ENCODE measurements at regions not wholly inside any gene's neighbourhood (a gene's known extent, or its start where the extent isn't known, plus 50 kb on each side); places are given as distances from the start of the nearest gene placed in this dataset.

DNA sequence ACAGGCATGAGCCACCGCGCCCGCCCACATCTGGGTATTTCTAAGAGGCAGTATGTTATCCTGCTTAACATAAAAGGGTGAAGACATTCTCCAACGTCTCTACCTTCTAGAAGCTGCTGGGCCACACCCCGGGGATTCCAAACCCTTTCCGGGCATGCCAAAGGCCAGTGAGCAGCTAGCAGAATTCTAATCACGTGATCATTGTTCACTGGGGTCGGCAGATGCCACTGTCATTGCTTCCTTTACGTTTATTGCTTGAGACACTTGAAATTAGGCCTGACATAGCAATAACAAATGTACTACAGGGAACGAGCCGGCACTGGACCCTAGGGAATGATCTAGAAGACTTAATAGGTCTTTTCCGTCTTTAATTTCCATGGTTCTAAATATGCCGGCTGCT is 141.2 kb upstream of the ZFHX3 start:
- Histone ChIP-seq H3K27ac (ENCODE audit: low read length) (no peak overlapping the region), H3K9ac (ENCODE audit: low read length) (no peak overlapping the region), H3K9me3 (ENCODE audit: control insufficient read depth, low read depth, low read length) (no peaks in the 10 kb centered on the region), H3K36me3 (ENCODE audit: control insufficient read depth, low read depth, low read length) (no peaks in the 10 kb centered on the region), H3K27me3 (ENCODE audit: control insufficient read depth, insufficient read depth, low read length) (peaks cover 11% of the 10 kb centered on the region), H3K4me3 (ENCODE audit: low read length) (no peak overlapping the region), H3K4me1 (ENCODE audit: control insufficient read depth, low read depth, low read length) (no peaks in the 10 kb centered on the region)

DNA sequence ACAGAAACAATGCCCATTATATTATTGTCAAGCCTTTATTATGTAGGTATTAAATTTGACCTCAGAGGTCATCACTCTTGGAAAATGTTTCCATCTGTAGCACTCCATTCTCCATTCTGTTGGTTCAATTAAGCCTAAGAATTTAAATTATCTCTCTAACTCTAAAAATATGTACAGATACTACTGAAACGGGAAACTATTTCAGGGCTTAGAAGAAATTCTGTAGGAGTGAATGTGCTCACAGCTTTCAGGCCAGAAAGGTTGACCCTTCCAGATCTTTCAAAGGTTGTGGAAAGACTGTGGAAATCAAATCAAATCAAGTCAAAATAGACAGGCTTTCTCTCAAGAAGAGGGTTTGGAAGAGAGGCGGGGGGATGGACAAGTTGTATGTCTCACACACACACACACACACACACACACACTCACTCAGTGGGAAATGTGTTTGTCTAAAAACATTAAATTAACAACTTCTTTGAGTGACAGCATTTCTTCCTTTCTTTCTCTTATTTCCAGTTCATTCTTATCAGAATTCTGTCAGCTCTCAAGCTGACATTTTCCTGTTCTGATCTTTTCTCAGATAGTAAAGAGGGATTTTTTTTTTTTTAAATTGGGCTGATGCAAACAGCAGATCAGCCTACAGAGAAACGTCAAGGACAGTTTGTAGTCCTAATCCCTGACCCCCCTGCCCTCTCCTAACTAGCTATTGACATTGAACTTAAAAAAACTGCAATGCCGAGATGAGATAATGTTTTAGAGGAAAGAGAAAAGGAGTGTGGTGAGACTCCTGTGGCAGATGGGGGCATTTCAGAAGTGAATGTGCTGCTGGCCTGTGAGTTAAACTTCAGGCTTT is 139.0 kb upstream of the ZFHX3 start:
- Histone ChIP-seq H3K27me3 (ENCODE audit: control insufficient read depth, insufficient read depth, low read length) (peaks cover 4% of the 10 kb centered on the region), H3K4me1 (ENCODE audit: control insufficient read depth, low read depth, low read length) (no peaks in the 10 kb centered on the region), H3K36me3 (ENCODE audit: control insufficient read depth, low read depth, low read length) (no peaks in the 10 kb centered on the region), H3K27ac (ENCODE audit: low read length) (no peak overlapping the region), H3K9me3 (ENCODE audit: control insufficient read depth, low read depth, low read length) (no peaks in the 10 kb centered on the region), H3K4me3 (ENCODE audit: low read length) (no peak overlapping the region), H3K9ac (ENCODE audit: low read length) (no peak overlapping the region)

DNA sequence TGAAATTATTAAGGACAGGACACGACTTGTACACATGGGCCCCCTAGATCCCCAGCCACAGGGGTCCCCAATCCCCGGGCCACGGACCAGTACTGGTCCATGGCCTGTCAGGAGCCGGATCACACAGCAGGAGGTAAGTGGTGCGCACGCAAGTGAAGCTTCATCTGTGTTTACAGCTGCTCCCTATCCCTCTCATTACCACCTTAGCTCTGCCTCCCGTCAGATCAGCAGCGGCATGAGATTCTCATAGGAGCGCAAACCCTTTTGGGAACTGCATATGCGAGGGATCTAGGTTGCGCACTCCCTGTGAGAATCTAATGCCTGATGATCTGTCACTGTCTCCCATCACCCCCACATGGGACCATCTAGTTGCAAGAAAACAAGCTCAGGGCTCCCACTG is 137.8 kb upstream of the ZFHX3 start:
- Histone ChIP-seq H3K4me1 (ENCODE audit: control insufficient read depth, low read depth, low read length) (no peaks in the 10 kb centered on the region), H3K9me3 (ENCODE audit: control insufficient read depth, low read depth, low read length) (no peaks in the 10 kb centered on the region), H3K27me3 (ENCODE audit: control insufficient read depth, insufficient read depth, low read length) (no peaks in the 10 kb centered on the region), H3K4me3 (ENCODE audit: low read length) (no peak overlapping the region), H3K27ac (ENCODE audit: low read length) (no peak overlapping the region), H3K9ac (ENCODE audit: low read length) (no peak overlapping the region), H3K36me3 (ENCODE audit: control insufficient read depth, low read depth, low read length) (no peaks in the 10 kb centered on the region)

DNA sequence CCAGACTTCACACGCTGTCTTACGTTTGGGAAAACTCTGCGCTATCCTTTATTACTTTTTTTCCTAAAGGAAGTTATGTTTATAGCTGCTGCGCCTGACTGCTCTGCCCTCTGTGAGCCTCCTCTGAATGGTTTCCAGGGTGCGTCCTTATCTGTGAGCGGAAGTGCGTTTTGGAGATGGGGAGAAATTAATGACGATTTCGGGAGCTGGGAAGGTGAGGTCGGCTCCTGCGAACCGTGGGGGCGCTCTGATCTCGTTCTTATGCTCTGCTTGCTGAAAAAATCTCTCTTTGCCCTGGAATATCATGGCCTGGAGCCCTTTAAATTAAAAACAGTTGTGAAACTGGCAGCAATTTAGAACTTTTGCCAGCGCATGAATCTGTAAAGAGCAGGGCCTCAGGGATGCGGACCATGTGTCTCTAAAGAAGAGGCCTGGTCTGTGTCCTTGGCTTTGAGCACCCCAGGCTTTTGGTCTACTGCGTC is 135.7 kb upstream of the ZFHX3 start:
- no peaks in the 10 kb centered on the region for H3K36me3 ChIP-seq (ENCODE audit: control insufficient read depth, low read depth, low read length)
- no peak overlapping the region for H3K4me3 ChIP-seq (ENCODE audit: low read length)
- no peaks in the 10 kb centered on the region for H3K9me3 ChIP-seq (ENCODE audit: control insufficient read depth, low read depth, low read length)
- no peaks in the 10 kb centered on the region for H3K27me3 ChIP-seq (ENCODE audit: control insufficient read depth, insufficient read depth, low read length)
- no peak overlapping the region for H3K9ac ChIP-seq (ENCODE audit: low read length)
- H3K27ac ChIP-seq (ENCODE audit: low read length) = no peak overlapping the region
- H3K4me1 ChIP-seq (ENCODE audit: control insufficient read depth, low read depth, low read length) = no peaks in the 10 kb centered on the region

DNA sequence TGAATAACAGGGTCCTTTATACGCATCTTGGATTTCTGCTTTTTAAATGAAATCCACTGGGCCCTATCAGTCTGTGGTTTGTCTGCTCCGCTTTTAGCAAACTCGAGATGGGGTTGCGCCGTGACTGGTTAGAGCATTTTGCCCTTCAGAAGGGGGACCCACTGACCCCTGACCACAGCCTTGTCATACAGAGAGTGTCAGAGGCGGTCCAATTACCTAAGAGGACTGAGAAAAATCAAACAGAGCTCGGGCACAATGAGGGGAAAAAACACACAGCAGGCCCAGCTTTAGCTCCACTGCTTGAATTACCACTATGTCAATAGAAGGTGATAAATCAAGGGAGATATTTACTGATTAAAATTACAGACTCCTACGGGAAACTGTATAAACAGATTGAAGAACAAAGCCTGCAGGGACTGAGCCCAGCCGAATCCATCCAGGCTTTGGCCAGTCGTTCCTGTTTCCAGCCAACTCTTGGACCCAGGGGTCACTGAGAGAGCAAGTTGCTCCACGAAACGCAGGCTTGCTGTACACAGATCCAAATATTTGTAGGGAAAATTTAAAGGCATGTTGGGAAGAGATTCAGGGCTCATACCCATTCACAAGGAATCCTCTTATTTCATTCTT is 131.9 kb upstream of the ZFHX3 start:
- Histone ChIP-seq H3K36me3 (ENCODE audit: control insufficient read depth, low read depth, low read length) (no peaks in the 10 kb centered on the region), H3K9me3 (ENCODE audit: control insufficient read depth, low read depth, low read length) (no peaks in the 10 kb centered on the region), H3K4me1 (ENCODE audit: control insufficient read depth, low read depth, low read length) (no peaks in the 10 kb centered on the region), H3K4me3 (ENCODE audit: low read length) (no peak overlapping the region), H3K27ac (ENCODE audit: low read length) (no peak overlapping the region), H3K9ac (ENCODE audit: low read length) (no peak overlapping the region), H3K27me3 (ENCODE audit: control insufficient read depth, insufficient read depth, low read length) (no peaks in the 10 kb centered on the region)

DNA sequence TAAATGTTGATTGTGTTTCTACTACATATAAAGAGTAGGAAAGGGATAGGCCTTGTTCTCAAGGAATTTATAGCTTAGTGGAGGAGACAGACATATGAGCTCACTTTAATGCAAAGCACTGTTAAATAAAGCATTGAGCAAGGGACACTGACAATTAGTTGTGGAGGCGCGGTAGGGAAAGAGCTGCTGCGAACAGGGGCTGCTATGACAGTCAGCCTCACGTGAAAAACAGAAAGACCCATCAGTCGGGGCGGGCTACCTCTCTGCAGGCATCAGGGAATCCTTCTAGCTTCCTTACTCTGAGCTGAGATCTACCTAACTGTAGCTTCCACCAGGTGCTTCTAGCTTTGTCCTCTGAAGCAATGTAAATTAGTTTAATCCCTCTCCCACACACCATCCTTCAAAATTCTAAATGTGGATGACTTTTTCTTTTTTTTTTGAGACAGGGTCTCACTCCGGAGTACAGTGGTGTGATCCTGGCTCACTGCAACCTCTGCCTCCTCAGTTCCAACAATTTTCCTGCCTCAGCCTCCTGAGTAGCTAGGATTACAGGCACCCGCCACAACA is 129.9 kb upstream of the ZFHX3 start:
- H3K27me3 ChIP-seq (ENCODE audit: control insufficient read depth, insufficient read depth, low read length) = no peaks in the 10 kb centered on the region

DNA sequence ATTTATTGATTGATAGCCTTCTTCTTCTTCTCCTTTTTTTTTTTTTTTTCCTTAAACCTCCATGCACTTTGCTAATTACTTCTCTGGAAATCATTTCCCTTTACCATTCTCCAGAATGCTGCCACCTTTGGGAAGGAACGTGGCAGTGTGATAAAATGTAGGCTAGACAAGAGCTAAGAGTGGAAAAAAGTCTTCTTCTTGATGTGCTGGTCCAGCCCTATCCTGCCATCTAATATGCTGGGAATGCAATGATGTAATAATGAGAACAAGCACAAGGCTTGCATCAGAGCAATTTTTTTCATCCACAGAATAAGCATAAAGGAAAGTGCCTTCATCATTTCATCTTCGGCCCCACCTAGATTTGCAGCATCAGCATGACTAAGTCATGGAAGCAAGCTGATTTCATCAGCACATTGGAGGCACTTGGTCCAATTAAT is 128.7 kb upstream of the ZFHX3 start:
- Histone ChIP-seq H3K27ac (ENCODE audit: low read length) (no peak overlapping the region), H3K9me3 (ENCODE audit: control insufficient read depth, low read depth, low read length) (no peaks in the 10 kb centered on the region), H3K27me3 (ENCODE audit: control insufficient read depth, insufficient read depth, low read length) (no peaks in the 10 kb centered on the region), H3K36me3 (ENCODE audit: control insufficient read depth, low read depth, low read length) (no peaks in the 10 kb centered on the region), H3K4me3 (ENCODE audit: low read length) (no peak overlapping the region), H3K4me1 (ENCODE audit: control insufficient read depth, low read depth, low read length) (peaks cover 14% of the 10 kb centered on the region), H3K9ac (ENCODE audit: low read length) (no peak overlapping the region)

More for the DNA sequence above, 129.9 kb upstream of the ZFHX3 start:
- Histone ChIP-seq H3K9me3 (ENCODE audit: control insufficient read depth, low read depth, low read length) (no peaks in the 10 kb centered on the region), H3K27ac (ENCODE audit: low read length) (no peak overlapping the region), H3K4me3 (ENCODE audit: low read length) (no peak overlapping the region), H3K36me3 (ENCODE audit: control insufficient read depth, low read depth, low read length) (no peaks in the 10 kb centered on the region), H3K4me1 (ENCODE audit: control insufficient read depth, low read depth, low read length) (peaks cover 4% of the 10 kb centered on the region), H3K9ac (ENCODE audit: low read length) (no peak overlapping the region)

DNA sequence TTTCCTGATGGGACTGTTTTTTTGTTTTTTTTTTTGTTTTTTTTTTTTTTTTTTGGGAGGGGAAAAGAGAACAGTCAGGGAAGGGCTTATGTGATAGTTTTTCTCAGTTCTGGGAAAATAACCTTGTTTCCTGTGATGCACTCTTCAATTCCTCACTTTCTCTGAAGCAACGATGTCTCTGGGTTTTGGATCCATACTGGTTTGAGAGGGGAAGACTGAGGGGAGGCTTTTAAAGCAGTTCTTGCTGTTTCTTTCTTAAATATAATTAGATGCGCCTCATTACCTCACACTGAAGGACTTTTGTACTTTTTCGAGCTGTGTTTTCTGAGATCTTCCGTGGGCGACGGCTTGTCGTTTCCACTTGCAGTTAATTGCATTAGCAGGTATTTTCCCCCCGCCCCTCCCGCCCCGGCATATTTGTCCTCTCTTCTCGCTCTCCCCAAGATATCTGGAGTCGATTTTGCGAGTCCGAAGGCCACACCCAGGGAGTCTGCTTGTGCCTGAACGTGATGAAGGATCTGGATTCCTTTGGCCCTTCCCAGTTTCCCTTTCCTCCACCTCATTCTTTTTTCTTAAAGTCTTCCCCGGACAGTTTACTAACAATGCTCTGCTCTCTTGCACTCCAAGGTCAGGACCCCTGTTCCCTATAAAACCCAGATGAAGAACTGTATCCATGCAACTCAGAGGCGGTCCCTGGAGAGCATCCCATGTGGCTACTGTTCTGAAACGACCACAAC is 125.2 kb upstream of the ZFHX3 start:
- Histone ChIP-seq H3K27me3 (ENCODE audit: control insufficient read depth, insufficient read depth, low read length) (no peaks in the 10 kb centered on the region), H3K4me3 (ENCODE audit: low read length) (no peak overlapping the region), H3K4me1 (ENCODE audit: control insufficient read depth, low read depth, low read length) (peaks cover 16% of the 10 kb centered on the region), H3K9ac (ENCODE audit: low read length) (no peak overlapping the region), H3K36me3 (ENCODE audit: control insufficient read depth, low read depth, low read length) (no peaks in the 10 kb centered on the region), H3K9me3 (ENCODE audit: control insufficient read depth, low read depth, low read length) (no peaks in the 10 kb centered on the region), H3K27ac (ENCODE audit: low read length) (no peak overlapping the region)

DNA sequence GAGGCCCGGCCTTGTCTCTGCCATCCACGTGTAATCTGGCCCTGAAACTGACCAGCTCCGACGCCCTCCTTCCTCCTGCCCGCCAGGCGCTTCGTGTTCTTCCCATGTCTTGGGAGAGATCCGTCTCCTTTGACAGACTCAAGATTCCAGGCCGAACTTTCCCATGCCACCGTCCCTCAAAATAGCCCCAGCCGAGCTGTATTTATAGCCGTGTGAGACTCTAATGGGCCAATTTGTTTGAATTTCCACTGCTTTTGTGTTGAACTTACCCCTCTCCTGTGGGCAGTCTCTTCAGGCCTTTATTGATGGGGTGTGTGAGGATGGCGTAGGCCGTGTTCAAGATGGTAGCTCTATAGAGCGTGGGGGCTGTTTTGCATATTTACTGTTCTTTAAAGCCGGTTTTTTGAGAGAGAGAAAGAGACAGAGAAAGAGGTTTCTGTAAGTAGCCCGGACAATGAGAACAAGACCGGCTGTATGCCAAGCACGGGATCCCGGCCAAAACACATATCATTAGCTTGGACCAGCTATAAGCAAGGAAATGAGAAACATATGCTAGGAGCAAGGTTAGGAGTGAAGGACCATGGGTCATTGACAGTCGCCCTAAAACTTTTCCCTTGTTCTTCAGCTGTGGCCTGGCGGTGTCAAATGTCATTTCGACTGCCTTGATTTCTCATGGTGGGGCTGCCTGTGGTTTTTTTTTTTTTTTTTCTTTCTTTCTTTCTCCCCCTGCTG is 124.5 kb upstream of the ZFHX3 start:
- H3K4me1 ChIP-seq (ENCODE audit: control insufficient read depth, low read depth, low read length) = peaks cover 16% of the 10 kb centered on the region
- H3K9ac ChIP-seq (ENCODE audit: low read length) = no peak overlapping the region
- H3K4me3 ChIP-seq (ENCODE audit: low read length) = no peak overlapping the region
- no peaks in the 10 kb centered on the region for H3K9me3 ChIP-seq (ENCODE audit: control insufficient read depth, low read depth, low read length)
- H3K27ac ChIP-seq (ENCODE audit: low read length) = no peak overlapping the region
- no peaks in the 10 kb centered on the region for H3K27me3 ChIP-seq (ENCODE audit: control insufficient read depth, insufficient read depth, low read length)
- H3K36me3 ChIP-seq (ENCODE audit: control insufficient read depth, low read depth, low read length) = no peaks in the 10 kb centered on the region

DNA sequence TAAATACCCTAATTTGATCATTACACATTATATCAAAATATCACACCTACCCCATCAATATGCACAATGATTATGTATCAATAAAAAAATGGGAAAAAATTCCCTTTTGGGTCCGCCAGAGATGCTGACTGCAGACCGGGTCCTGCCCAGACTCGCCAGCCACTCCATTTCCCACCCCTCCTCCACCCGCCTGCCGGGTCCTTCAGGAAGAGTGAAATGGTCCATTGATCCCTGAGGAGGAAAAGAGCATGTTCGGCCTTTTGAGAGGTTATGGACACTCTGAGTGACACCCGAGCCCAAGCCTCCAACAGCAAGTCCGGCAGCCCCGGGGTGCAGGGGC is 123.9 kb upstream of the ZFHX3 start:
- Histone ChIP-seq H3K4me3 (ENCODE audit: low read length) (no peak overlapping the region), H3K4me1 (ENCODE audit: control insufficient read depth, low read depth, low read length) (peaks cover 16% of the 10 kb centered on the region), H3K27me3 (ENCODE audit: control insufficient read depth, insufficient read depth, low read length) (no peaks in the 10 kb centered on the region), H3K36me3 (ENCODE audit: control insufficient read depth, low read depth, low read length) (no peaks in the 10 kb centered on the region), H3K9ac (ENCODE audit: low read length) (no peak overlapping the region), H3K9me3 (ENCODE audit: control insufficient read depth, low read depth, low read length) (no peaks in the 10 kb centered on the region), H3K27ac (ENCODE audit: low read length) (no peak overlapping the region)

DNA sequence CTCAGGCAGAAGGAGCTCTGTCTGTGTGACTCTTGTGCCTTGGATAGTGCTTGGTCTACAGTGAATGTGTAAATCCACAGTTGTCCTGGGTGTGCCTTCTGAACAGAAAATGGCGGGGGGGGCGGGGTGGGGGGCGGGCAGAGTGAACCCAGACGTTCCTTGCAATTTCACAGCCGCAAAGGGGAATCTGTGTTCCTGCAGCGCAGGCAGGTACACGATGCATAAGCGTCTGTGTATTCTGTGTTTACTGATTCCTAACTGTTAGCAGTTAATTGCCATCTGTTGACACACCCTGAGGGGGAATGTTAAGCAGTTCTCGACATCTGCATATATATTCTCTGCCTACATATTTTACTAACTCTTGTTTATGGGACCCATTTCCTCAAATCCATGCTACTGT is 123.5 kb upstream of the ZFHX3 start:
- Histone ChIP-seq H3K9ac (ENCODE audit: low read length) (no peak overlapping the region), H3K36me3 (ENCODE audit: control insufficient read depth, low read depth, low read length) (no peaks in the 10 kb centered on the region), H3K4me3 (ENCODE audit: low read length) (no peak overlapping the region), H3K27ac (ENCODE audit: low read length) (no peak overlapping the region), H3K4me1 (ENCODE audit: control insufficient read depth, low read depth, low read length) (peaks cover 16% of the 10 kb centered on the region), H3K27me3 (ENCODE audit: control insufficient read depth, insufficient read depth, low read length) (no peaks in the 10 kb centered on the region), H3K9me3 (ENCODE audit: control insufficient read depth, low read depth, low read length) (no peaks in the 10 kb centered on the region)

Measured in iPS-18a (cell line).